ENCODE measurements at regions not wholly inside any gene's neighbourhood (a gene's known extent, or its start where the extent isn't known, plus 50 kb on each side); places are given as distances from the start of the nearest gene placed in this dataset.

DNA sequence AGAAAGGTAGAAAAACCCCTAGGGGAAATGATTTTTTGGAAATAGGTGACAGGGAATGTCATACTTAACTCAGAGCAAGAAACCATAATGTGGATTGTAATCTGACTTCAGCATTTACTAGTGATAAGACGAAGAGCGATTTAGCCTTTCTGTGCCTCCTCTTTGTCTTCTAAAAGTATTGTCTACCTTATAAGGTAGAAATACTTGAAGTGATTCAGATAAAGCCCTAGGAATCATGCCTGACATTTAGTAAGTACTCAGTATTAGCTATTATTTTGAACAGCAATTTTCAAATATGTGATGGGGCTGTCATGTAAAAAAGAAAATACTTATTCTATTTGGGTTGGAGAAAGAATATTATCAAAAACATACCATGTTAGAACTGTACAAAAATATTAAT is 525.9 kb upstream of the EYS start:
- no peak overlapping the region for H3K4me3 ChIP-seq (ENCODE audit: low read depth, low read length)
- no peak for TF ChIP-seq CTCF (IDR thresholded peaks at IDR 0.05; ENCODE audit: borderline replicate concordance, insufficient read depth, low read depth, low read length)

- no peak for TF ChIP-seq CTCF (IDR thresholded peaks at IDR 0.05; ENCODE audit: borderline replicate concordance, insufficient read depth, low read depth, low read length)
- H3K4me3 ChIP-seq (ENCODE audit: low read depth, low read length) = no peak overlapping the region
These were observed 523.6 kb upstream of the EYS start for GRCh38 chr6:66230591-66230990.

GRCh38 chr6:66226109-66226508 is 519.1 kb upstream of the EYS start:
- no peak overlapping the region for H3K4me3 ChIP-seq (ENCODE audit: low read depth, low read length)
- no peak for TF ChIP-seq CTCF (IDR thresholded peaks at IDR 0.05; ENCODE audit: borderline replicate concordance, insufficient read depth, low read depth, low read length)

DNA sequence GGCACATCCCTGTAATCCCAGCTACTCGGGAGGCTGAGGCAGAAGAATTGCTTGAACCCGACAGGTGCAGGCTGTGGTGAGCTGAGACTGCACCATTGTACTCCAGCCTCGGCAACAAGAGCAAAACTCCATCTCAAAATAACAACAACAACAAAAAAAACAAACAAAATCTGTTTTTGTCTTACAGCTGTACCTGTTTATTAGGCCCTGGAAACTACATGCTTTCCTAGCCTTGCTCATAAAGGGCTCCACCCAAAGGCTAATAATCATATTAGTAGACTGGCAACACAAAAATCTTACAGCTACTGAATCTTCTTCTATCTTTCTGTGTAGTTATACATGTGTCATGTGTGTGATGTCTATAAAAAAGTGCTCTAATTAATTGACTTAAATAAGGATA is 503.9 kb upstream of the EYS start:
- TF ChIP-seq CTCF (IDR thresholded peaks at IDR 0.05; ENCODE audit: borderline replicate concordance, insufficient read depth, low read depth, low read length) = no peak
- H3K4me3 ChIP-seq (ENCODE audit: low read depth, low read length) = no peak overlapping the region

GRCh38 chr6:66200390-66200789 is 493.4 kb upstream of the EYS start:
- TF ChIP-seq CTCF (IDR thresholded peaks at IDR 0.05; ENCODE audit: borderline replicate concordance, insufficient read depth, low read depth, low read length) = no peak
- no peak overlapping the region for H3K4me3 ChIP-seq (ENCODE audit: low read depth, low read length)

DNA sequence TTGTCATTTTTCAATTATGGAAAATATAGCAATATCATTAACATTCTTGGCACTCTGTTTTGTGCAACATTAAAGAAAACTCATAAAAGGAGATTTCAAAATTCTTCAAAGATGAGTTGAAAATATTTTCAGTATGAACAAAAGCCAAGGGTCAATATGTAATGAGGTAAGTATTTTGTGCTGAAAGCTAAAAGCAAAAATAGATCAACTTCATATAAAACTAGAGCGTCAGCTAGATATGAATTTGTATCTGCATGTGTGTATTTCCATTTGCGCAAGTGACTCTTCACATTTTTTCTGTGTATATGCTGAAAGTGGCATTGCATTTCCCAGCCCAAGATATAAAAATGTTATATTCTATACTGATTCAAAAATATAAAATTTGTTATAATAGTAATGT is 492.1 kb upstream of the EYS start:
- TF ChIP-seq CTCF (IDR thresholded peaks at IDR 0.05; ENCODE audit: borderline replicate concordance, insufficient read depth, low read depth, low read length) = no peak
- H3K4me3 ChIP-seq (ENCODE audit: low read depth, low read length) = no peak overlapping the region

GRCh38 chr6:66198062-66198624 is 491.1 kb upstream of the EYS start:
- TF ChIP-seq CTCF (IDR thresholded peaks at IDR 0.05; ENCODE audit: borderline replicate concordance, insufficient read depth, low read depth, low read length) = no peak

More at GRCh38 chr6:66198062-66198624, 491.1 kb upstream of the EYS start:
- no peak overlapping the region for H3K4me3 ChIP-seq (ENCODE audit: low read depth, low read length)

Measured in GM12875 (cell line).